Ectodermal cell (in vitro differentiated cells): ENCODE measurements at regions not wholly inside any gene's neighbourhood (a gene's known extent, or its start where the extent isn't known, plus 50 kb on each side); places are given as distances from the start of the nearest gene placed in this dataset.

Source experiments
- H3K27ac ChIP-seq: 2 replicates; pipeline ENCODE4 v1.7.0; 2013; ENCODE audit warnings: mild to moderate bottlenecking, low read depth, low read length; ENCODE audit not compliant: insufficient read depth, poor library complexity, severe bottlenecking
- H3K27me3 ChIP-seq: 2 replicates; pipeline ENCODE4 v1.7.0; 2013; ENCODE audit warnings: mild to moderate bottlenecking, low read length; ENCODE audit not compliant: insufficient read depth, control insufficient read depth, poor library complexity, severe bottlenecking
- H3K36me3 ChIP-seq: one replicate; pipeline ENCODE4 v1.7.0; 2013; ENCODE audit warnings: low read length; ENCODE audit not compliant: control insufficient read depth, insufficient read depth
- H3K4me1 ChIP-seq: one replicate; pipeline ENCODE4 v1.7.0; 2013; ENCODE audit warnings: low read length; ENCODE audit not compliant: control insufficient read depth, insufficient read depth
- H3K4me3 ChIP-seq: 2 replicates; pipeline ENCODE4 v1.7.0; 2013; ENCODE audit warnings: low read depth, low read length, control low read depth; ENCODE audit not compliant: insufficient read depth
- H3K9me3 ChIP-seq: 2 replicates; pipeline ENCODE4 v1.7.0; 2013; ENCODE audit warnings: mild to moderate bottlenecking, low read length, moderate library complexity; ENCODE audit not compliant: control insufficient read depth
- WGBS, 2 experiments: methylation state at CpG; one replicate each; pipeline ENCODE4 v1.1.7; 2013; ENCODE audit warnings: missing lambda C conversion rate in 2 of 2; 5-methylcytosine and 5-hydroxymethylcytosine counted together

GRCh38 chr2:120974950-120975349, 239.3 kb downstream of the GLI2 start:
- H3K4me1 ChIP-seq = no peaks in the 10 kb centered on the region
- H3K27me3 ChIP-seq = no peaks in the 10 kb centered on the region
- H3K36me3 ChIP-seq = peaks cover 43% of the 10 kb centered on the region
- 96% methylated on average over 4 of the region's 4 CpGs for WGBS, 2 experiments
- H3K4me3 ChIP-seq = no peak overlapping the region
- no peak overlapping the region for H3K27ac ChIP-seq
- H3K9me3 ChIP-seq = no peaks in the 10 kb centered on the region

- Histone ChIP-seq H3K36me3 (peaks cover 39% of the 10 kb centered on the region), H3K9me3 (no peaks in the 10 kb centered on the region), H3K27ac (no peak overlapping the region), H3K4me1 (no peaks in the 10 kb centered on the region), H3K4me3 (no peak overlapping the region), H3K27me3 (no peaks in the 10 kb centered on the region)
- WGBS, 2 experiments = 96 to 97% methylated on average over 12 of the region's 12 CpGs
Observed at GRCh38 chr2:120976501-120977307, 241.0 kb downstream of the GLI2 start.

- Histone ChIP-seq H3K9me3 (no peaks in the 10 kb centered on the region), H3K27ac (no peak overlapping the region), H3K27me3 (no peaks in the 10 kb centered on the region), H3K36me3 (peaks cover 29% of the 10 kb centered on the region), H3K4me1 (no peaks in the 10 kb centered on the region), H3K4me3 (no peak overlapping the region)
- WGBS, 2 experiments = 95 to 96% methylated on average over 25 of the region's 25 CpGs
Observed at GRCh38 chr2:120977582-120978358, 242.1 kb downstream of the GLI2 start.

GRCh38 chr2:120978359-120979050, 242.8 kb downstream of the GLI2 start:
- 94 to 96% methylated on average over 20 of the region's 20 CpGs for WGBS, 2 experiments
- H3K27ac ChIP-seq = no peak overlapping the region

GRCh38 chr2:120979398-120979797, 243.7 kb downstream of the GLI2 start:
- WGBS, 2 experiments = 68 to 73% methylated on average over 2 of the region's 2 CpGs
- Histone ChIP-seq H3K4me3 (no peak overlapping the region), H3K9me3 (no peaks in the 10 kb centered on the region), H3K36me3 (peaks cover 28% of the 10 kb centered on the region), H3K27me3 (no peaks in the 10 kb centered on the region), H3K27ac (no peak overlapping the region), H3K4me1 (no peaks in the 10 kb centered on the region)

More at GRCh38 chr2:120978359-120979050, 242.8 kb downstream of the GLI2 start:
- Histone ChIP-seq H3K4me1 (no peaks in the 10 kb centered on the region), H3K27me3 (no peaks in the 10 kb centered on the region), H3K9me3 (no peaks in the 10 kb centered on the region), H3K36me3 (peaks cover 28% of the 10 kb centered on the region), H3K4me3 (no peak overlapping the region)

GRCh38 chr2:120979921-120980320, 244.3 kb downstream of the GLI2 start:
- Histone ChIP-seq H3K4me1 (no peaks in the 10 kb centered on the region), H3K9me3 (no peaks in the 10 kb centered on the region), H3K27me3 (no peaks in the 10 kb centered on the region), H3K27ac (no peak overlapping the region), H3K36me3 (peaks cover 33% of the 10 kb centered on the region), H3K4me3 (no peak overlapping the region)
- 94 to 97% methylated on average over 6 to 8 of the region's 8 CpGs for WGBS, 2 experiments

- Histone ChIP-seq H3K9me3 (no peaks in the 10 kb centered on the region), H3K27ac (no peak overlapping the region), H3K4me1 (no peaks in the 10 kb centered on the region), H3K4me3 (no peak overlapping the region), H3K36me3 (peaks cover 36% of the 10 kb centered on the region), H3K27me3 (no peaks in the 10 kb centered on the region)
- 87 to 92% methylated on average over 4 of the region's 4 CpGs for WGBS, 2 experiments
Observed at GRCh38 chr2:120981443-120981842, 245.8 kb downstream of the GLI2 start.

GRCh38 chr2:120982598-120982997, 246.9 kb downstream of the GLI2 start:
- Histone ChIP-seq H3K36me3 (peaks cover 48% of the 10 kb centered on the region), H3K4me1 (no peaks in the 10 kb centered on the region), H3K27ac (no peak overlapping the region), H3K27me3 (no peaks in the 10 kb centered on the region), H3K9me3 (no peaks in the 10 kb centered on the region), H3K4me3 (no peak overlapping the region)
- WGBS, 2 experiments = 80% methylated on average over 20 of the region's 20 CpGs

GRCh38 chr2:120983344-120983743, 247.7 kb downstream of the GLI2 start:
- no peak overlapping the region for H3K4me3 ChIP-seq
- no peaks in the 10 kb centered on the region for H3K4me1 ChIP-seq
- no peak overlapping the region for H3K27ac ChIP-seq
- 94% methylated on average over 6 of the region's 6 CpGs for WGBS, 2 experiments
- no peaks in the 10 kb centered on the region for H3K27me3 ChIP-seq
- H3K36me3 ChIP-seq = peaks cover 54% of the 10 kb centered on the region
- no peaks in the 10 kb centered on the region for H3K9me3 ChIP-seq

GRCh38 chr2:120984046-120984445, 248.4 kb downstream of the GLI2 start:
- no peaks in the 10 kb centered on the region for H3K9me3 ChIP-seq
- no peaks in the 10 kb centered on the region for H3K4me1 ChIP-seq
- no peak overlapping the region for H3K4me3 ChIP-seq
- 95 to 96% methylated on average over 8 of the region's 8 CpGs for WGBS, 2 experiments
- no peak overlapping the region for H3K27ac ChIP-seq
- H3K27me3 ChIP-seq = no peaks in the 10 kb centered on the region
- H3K36me3 ChIP-seq = peaks cover 47% of the 10 kb centered on the region
